Nephron (organoid): ENCODE measurements at regions not wholly inside any gene's neighbourhood (a gene's known extent, or its start where the extent isn't known, plus 50 kb on each side); places are given as distances from the start of the nearest gene placed in this dataset.

Experiments
- H3K27ac Mint-ChIP-seq, 3 experiments: 2 replicates each; pipeline ENCODE4 v1.8.0; 2020; ENCODE audit warnings: mixed read lengths in 3 of 3, mild to moderate bottlenecking in 2 of 3, moderate library complexity in 1 of 3
- H3K27me3 Mint-ChIP-seq: 2 replicates; pipeline ENCODE4 v1.8.0; 2021; ENCODE audit warnings: low read depth, mild to moderate bottlenecking, moderate library complexity, mixed read lengths
- H3K36me3 Mint-ChIP-seq: 2 replicates; pipeline ENCODE4 v1.8.0; 2020; ENCODE audit warnings: low read depth, mixed read lengths
- H3K4me1 Mint-ChIP-seq: 2 replicates; pipeline ENCODE4 v1.8.0; 2020; ENCODE audit warnings: mixed read lengths
- H3K4me3 Mint-ChIP-seq, 3 experiments: 2 replicates each; pipeline ENCODE4 v1.8.0; 2020; ENCODE audit warnings: mild to moderate bottlenecking in 3 of 3, mixed read lengths in 3 of 3, moderate library complexity in 2 of 3
- H3K9me3 Mint-ChIP-seq: 2 replicates; pipeline ENCODE4 v1.8.0; 2020; ENCODE audit warnings: mixed read lengths
- TF ChIP-seq, protein P1 (sequence below), 3 experiments: fragments of 200-600 bp; sonication (generic); IDR thresholded peaks; one replicate each; pipeline ENCODE4 v1.5.0; 2021; ENCODE audit warnings: antibody characterized with exemption in 3 of 3; ENCODE audit not compliant: unreplicated experiment in 3 of 3

DNA sequence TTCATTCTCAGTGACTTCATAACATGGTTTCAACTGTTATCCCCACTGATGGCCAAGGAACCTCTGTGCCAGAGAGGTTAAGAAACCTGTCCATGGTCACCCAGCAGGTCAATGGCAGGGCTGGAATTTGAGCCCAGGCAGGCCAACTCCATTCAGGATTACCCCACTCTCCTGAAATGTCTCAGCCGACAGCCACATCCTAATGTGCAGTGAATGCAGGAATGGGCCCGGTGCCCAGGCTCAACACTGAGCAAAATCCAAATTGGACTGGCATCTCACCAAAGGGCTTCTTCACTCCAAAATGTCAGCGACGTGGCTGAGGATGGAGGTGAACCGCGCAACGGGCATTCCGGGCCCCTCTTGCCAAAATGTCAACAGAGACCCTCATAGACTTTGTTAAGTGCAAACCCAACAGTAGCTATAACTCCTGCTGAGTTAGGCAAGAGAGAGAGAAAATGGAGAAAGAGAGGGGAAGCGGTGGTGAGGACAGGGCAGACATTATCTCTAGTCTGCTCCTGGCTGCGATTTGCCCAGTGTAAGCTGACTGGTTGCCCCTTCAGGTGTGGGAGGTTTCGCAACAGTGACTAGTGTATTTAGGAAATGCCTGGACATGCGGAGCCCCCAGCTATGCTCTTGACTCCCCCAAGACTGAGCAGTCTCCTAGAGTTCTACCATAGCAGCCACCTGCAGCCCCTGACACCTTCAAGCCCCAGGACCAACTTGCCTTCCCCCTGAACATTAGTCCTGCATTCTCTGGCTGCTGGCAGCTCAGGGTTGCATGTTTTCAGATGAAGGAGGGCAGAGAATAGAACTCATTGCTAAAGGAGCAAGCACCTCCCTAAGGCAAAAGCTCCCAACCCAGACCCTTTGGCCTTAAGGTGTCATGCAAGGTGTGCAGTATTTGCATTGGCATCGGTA, 167.7 kb downstream of the ANAPC1 start:
- TF ChIP-seq, protein P1, sequence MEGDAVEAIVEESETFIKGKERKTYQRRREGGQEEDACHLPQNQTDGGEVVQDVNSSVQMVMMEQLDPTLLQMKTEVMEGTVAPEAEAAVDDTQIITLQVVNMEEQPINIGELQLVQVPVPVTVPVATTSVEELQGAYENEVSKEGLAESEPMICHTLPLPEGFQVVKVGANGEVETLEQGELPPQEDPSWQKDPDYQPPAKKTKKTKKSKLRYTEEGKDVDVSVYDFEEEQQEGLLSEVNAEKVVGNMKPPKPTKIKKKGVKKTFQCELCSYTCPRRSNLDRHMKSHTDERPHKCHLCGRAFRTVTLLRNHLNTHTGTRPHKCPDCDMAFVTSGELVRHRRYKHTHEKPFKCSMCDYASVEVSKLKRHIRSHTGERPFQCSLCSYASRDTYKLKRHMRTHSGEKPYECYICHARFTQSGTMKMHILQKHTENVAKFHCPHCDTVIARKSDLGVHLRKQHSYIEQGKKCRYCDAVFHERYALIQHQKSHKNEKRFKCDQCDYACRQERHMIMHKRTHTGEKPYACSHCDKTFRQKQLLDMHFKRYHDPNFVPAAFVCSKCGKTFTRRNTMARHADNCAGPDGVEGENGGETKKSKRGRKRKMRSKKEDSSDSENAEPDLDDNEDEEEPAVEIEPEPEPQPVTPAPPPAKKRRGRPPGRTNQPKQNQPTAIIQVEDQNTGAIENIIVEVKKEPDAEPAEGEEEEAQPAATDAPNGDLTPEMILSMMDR (IDR thresholded peaks at IDR 0.05; ENCODE audit: unreplicated experiment in 3 of 3): no peak
- H3K27ac Mint-ChIP-seq: no peak overlapping the region
- no peaks in the 10 kb centered on the region for H3K4me1 Mint-ChIP-seq
- H3K9me3 Mint-ChIP-seq: peaks cover 4% of the 10 kb centered on the region
- peaks cover 16% of the 10 kb centered on the region for H3K27me3 Mint-ChIP-seq
- H3K36me3 Mint-ChIP-seq: no peaks in the 10 kb centered on the region
- no peak overlapping the region for H3K4me3 Mint-ChIP-seq

DNA sequence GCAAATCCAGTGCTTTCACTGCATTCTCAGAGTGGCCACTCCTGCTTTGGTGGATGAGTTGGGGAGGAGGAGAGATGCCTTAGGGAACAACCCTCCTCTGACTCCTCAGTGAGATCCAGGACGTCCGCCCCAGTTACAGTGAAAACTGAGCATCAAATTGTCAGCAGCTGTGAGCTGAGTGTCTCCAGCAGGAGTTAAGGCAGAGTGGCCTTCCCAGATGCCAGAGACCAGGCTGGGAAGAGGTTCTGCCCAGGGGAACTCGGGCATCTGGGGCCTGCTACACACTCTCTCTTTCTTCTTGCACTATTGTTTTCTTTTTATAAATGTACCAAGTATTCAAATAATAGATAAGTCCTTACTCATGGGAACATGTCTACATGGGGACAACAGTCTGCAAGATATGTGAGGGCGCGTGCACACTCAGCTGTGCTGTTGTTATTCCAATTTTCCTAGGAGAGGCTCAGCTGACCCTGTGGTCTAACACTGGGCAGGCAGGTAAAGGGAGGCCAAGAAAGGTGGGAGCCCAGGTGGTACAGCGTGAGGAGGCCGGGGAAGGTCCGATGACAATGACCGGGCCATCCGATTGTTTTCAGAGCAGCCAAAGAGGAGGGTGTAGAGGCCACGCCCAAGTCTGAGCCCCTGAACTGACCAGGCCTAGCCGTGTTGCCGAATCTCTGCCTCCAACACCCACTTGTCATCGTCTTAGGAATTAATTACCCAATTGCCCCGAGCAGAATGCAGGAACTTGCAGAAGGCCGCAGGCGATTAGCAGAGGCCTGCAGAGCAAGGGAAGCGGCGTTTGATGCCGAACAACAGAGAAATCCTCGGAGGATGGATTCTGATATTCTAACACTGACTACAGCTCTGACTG, 166.9 kb downstream of the ANAPC1 start:
- H3K9me3 Mint-ChIP-seq: peaks cover under 1% of the 10 kb centered on the region
- H3K27me3 Mint-ChIP-seq: peaks cover 10% of the 10 kb centered on the region
- H3K36me3 Mint-ChIP-seq: no peaks in the 10 kb centered on the region
- no peak overlapping the region for H3K27ac Mint-ChIP-seq
- no peaks in the 10 kb centered on the region for H3K4me1 Mint-ChIP-seq
- TF ChIP-seq, protein P1 (IDR thresholded peaks at IDR 0.05; ENCODE audit: unreplicated experiment in 3 of 3): no peak
- no peak overlapping the region for H3K4me3 Mint-ChIP-seq
